ENCODE measurements at regions not wholly inside any gene's neighbourhood (a gene's known extent, or its start where the extent isn't known, plus 50 kb on each side); places are given as distances from the start of the nearest gene placed in this dataset.

- POLR2A ChIA-PET, result no interaction called here
- no peaks in the 10 kb centered on the region for H3K4me1 ChIP-seq
- DNase-seq (ENCODE audit: low read depth in 1 of 2, low spot score in 1 of 2), result no peak
- H3K9me3 ChIP-seq, result no peaks in the 10 kb centered on the region; the same call in 2 of the 3 replicates
- no peak for ATAC-seq
- H3K27ac ChIP-seq, result no peak overlapping the region
- TF ChIP-seq, protein P1, sequence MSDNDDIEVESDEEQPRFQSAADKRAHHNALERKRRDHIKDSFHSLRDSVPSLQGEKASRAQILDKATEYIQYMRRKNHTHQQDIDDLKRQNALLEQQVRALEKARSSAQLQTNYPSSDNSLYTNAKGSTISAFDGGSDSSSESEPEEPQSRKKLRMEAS (IDR thresholded peaks at IDR 0.05), result no peak
- TF ChIP-seq GATA3 (IDR thresholded peaks at IDR 0.05; ENCODE audit: borderline replicate concordance) (no peak), RFX5 (IDR thresholded peaks at IDR 0.05) (no peak), ZFP36 (IDR thresholded peaks at IDR 0.05; ENCODE audit: borderline replicate concordance, partially characterized antibody) (no peak), REST (IDR thresholded peaks at IDR 0.05) (no peak), POLR2A (IDR thresholded peaks at IDR 0.05; ENCODE audit: low read length) (no peak), ZNF302 (CRISPR knock-in tag; IDR thresholded peaks at IDR 0.05) (no peak), FOSB (CRISPR knock-in tag; IDR thresholded peaks at IDR 0.05) (no peak), CHD2 (IDR thresholded peaks at IDR 0.05; ENCODE audit: low read length, partially characterized antibody) (no peak), HEYL (CRISPR knock-in tag; IDR thresholded peaks at IDR 0.05) (no peak), FOXS1 (CRISPR knock-in tag; IDR thresholded peaks at IDR 0.05) (no peak), ZC3H11A (IDR thresholded peaks at IDR 0.05) (no peak), POLR2AphosphoS2 (conservative IDR thresholded peaks at IDR 0.05; ENCODE audit: low read length) (no peak), EHF (CRISPR knock-in tag; IDR thresholded peaks at IDR 0.05) (no peak), CBX8 (IDR thresholded peaks at IDR 0.05) (no peak), RNF2 (IDR thresholded peaks at IDR 0.05; ENCODE audit: borderline replicate concordance, low read depth) (no peak), NR3C1 (IDR thresholded peaks at IDR 0.05) (no peak), USF2 (IDR thresholded peaks at IDR 0.05) (no peak), EP300 (IDR thresholded peaks at IDR 0.05) (no peak), HES2 (IDR thresholded peaks at IDR 0.05) (no peak)
- no peak for FAIRE-seq
- WGBS (ENCODE audit: missing lambda C conversion rate), result 60% methylated on average over 8 of the region's 10 CpGs
- H3K4me3 ChIP-seq, result no peak overlapping the region
- CTCF ChIA-PET, result interaction anchor here (0.6 to 0.8 kb wide), 2 partner anchors 32 to 1208 kb away, joined by 3 read pairs; no protein-coding TSS in a partner anchor
- H3K4me2 ChIP-seq, result no peak overlapping the region
Observed at GRCh38 chr22:44592126-44592823, 94.2 kb upstream of the RTL6 start.

DNA sequence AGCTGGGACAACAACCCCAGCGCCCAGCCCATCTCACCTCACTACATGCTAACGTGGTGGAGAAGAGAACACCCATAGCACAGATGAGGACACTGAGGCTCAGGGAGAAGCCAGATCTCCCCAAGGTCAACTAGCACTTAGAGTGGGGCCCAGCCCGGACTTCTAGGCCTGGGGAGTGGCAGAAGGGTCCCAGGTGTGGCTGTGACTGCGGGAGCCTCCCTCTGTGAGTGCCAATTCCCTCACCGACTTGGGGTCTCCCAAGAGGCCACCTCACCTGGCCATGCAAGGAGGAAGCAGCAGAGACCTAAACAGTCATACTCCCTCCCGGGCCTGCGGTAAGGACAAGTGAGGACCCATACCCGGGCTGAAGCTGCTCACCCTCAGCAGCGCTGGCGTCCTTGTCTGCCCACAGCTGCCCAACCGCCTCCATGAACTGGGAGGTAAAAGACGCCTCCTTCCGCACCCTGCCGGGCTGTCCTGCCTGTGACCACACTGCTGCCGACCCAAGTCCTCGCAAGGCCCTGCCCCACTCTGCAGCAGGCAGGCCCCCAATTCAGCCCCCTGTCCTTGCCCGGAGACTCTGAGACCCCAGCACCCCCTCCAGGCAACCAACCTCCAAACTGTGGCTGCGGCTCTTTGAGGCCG lies 93.2 kb upstream of the RTL6 start:
- ChIA-PET CTCF (interaction anchor here (1.2 kb wide), 1 partner anchor 10 kb away, joined by 4 read pairs; no protein-coding TSS in a partner anchor), POLR2A (no interaction called here)
- Histone ChIP-seq H3K4me2 (no peak overlapping the region), H3K9me3 (no peaks in the 10 kb centered on the region; the same call in 2 of the 3 replicates), H3K4me3 (no peak overlapping the region), H3K27ac (no peak overlapping the region), H3K4me1 (no peaks in the 10 kb centered on the region)
- 60% methylated on average over 5 of the region's 19 CpGs for WGBS (ENCODE audit: missing lambda C conversion rate)
- TF ChIP-seq TP53 (CRISPR knock-in tag; IDR thresholded peaks at IDR 0.05) (no peak), HOXB13 (CRISPR knock-in tag; IDR thresholded peaks at IDR 0.05; ENCODE audit: low read depth) (no peak), HOXB5 (CRISPR knock-in tag; IDR thresholded peaks at IDR 0.05) (no peak), NPAS2 (CRISPR knock-in tag; IDR thresholded peaks at IDR 0.05; ENCODE audit: borderline replicate concordance) (no peak), REST (IDR thresholded peaks at IDR 0.05) (no peak), JUNB (IDR thresholded peaks at IDR 0.05) (no peak), POLR2A (IDR thresholded peaks at IDR 0.05; ENCODE audit: low read length) (no peak), PHF8 (IDR thresholded peaks at IDR 0.05; ENCODE audit: borderline replicate concordance, low read depth) (no peak)
- ATAC-seq (no peak), FAIRE-seq (no peak), DNase-seq (ENCODE audit: low read depth in 1 of 2, low spot score in 1 of 2) (no peak)
